ENCODE measurements at regions not wholly inside any gene's neighbourhood (a gene's known extent, or its start where the extent isn't known, plus 50 kb on each side); places are given as distances from the start of the nearest gene placed in this dataset.

DNA sequence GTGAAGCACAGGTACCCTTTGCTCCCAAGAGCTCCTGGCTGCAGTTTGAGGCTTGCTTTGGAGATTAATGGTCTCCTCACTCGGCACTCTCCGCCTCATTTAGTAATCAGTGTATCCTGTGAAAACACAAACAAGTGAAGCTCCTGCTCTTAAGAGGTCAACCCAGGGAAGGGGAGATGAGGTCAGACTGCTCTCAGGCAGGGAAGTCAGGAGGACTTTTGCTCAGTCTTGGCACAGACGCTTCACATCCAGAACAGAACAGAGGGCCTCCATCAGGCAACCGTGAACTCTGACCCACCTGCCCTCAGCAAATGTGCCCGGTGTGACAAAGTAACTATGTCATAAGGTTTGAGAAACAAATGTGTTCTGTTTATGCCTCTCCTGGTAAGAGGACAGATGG is 428.8 kb upstream of the JARID2 start:
- TF ChIP-seq, protein P1, sequence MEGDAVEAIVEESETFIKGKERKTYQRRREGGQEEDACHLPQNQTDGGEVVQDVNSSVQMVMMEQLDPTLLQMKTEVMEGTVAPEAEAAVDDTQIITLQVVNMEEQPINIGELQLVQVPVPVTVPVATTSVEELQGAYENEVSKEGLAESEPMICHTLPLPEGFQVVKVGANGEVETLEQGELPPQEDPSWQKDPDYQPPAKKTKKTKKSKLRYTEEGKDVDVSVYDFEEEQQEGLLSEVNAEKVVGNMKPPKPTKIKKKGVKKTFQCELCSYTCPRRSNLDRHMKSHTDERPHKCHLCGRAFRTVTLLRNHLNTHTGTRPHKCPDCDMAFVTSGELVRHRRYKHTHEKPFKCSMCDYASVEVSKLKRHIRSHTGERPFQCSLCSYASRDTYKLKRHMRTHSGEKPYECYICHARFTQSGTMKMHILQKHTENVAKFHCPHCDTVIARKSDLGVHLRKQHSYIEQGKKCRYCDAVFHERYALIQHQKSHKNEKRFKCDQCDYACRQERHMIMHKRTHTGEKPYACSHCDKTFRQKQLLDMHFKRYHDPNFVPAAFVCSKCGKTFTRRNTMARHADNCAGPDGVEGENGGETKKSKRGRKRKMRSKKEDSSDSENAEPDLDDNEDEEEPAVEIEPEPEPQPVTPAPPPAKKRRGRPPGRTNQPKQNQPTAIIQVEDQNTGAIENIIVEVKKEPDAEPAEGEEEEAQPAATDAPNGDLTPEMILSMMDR (IDR thresholded peaks at IDR 0.05; ENCODE audit: insufficient read depth, low read length): no peak
- TF ChIP-seq, protein P2, sequence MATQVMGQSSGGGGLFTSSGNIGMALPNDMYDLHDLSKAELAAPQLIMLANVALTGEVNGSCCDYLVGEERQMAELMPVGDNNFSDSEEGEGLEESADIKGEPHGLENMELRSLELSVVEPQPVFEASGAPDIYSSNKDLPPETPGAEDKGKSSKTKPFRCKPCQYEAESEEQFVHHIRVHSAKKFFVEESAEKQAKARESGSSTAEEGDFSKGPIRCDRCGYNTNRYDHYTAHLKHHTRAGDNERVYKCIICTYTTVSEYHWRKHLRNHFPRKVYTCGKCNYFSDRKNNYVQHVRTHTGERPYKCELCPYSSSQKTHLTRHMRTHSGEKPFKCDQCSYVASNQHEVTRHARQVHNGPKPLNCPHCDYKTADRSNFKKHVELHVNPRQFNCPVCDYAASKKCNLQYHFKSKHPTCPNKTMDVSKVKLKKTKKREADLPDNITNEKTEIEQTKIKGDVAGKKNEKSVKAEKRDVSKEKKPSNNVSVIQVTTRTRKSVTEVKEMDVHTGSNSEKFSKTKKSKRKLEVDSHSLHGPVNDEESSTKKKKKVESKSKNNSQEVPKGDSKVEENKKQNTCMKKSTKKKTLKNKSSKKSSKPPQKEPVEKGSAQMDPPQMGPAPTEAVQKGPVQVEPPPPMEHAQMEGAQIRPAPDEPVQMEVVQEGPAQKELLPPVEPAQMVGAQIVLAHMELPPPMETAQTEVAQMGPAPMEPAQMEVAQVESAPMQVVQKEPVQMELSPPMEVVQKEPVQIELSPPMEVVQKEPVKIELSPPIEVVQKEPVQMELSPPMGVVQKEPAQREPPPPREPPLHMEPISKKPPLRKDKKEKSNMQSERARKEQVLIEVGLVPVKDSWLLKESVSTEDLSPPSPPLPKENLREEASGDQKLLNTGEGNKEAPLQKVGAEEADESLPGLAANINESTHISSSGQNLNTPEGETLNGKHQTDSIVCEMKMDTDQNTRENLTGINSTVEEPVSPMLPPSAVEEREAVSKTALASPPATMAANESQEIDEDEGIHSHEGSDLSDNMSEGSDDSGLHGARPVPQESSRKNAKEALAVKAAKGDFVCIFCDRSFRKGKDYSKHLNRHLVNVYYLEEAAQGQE (IDR thresholded peaks at IDR 0.05; ENCODE audit: insufficient replicate concordance, low read depth): no peak
- TF ChIP-seq GABPA (IDR thresholded peaks at IDR 0.05; ENCODE audit: low read depth): no peak
- TF ChIP-seq POLR2AphosphoS5 (IDR thresholded peaks at IDR 0.05; ENCODE audit: low read depth): no peak
- TF ChIP-seq SPI1 (IDR thresholded peaks at IDR 0.05; ENCODE audit: borderline replicate concordance, low read depth): no peak

All from HL-60 (cell line).